H9 (cell line): ENCODE measurements at regions not wholly inside any gene's neighbourhood (a gene's known extent, or its start where the extent isn't known, plus 50 kb on each side); places are given as distances from the start of the nearest gene placed in this dataset.
A peak's percentile ranks its signal among the peaks of the same experiment; 100 is the strongest.

Source experiments
- DNase-seq: peaks from one replicate; pipeline ENCODE4 v3.0.0-alpha.2; 2017
- H2AFZ ChIP-seq: one replicate; pipeline ENCODE4 v1.6.1; 2013; ENCODE audit warnings: mild to moderate bottlenecking, low read length, control low read depth, moderate library complexity
- H2AK5ac ChIP-seq: 2 replicates; pipeline ENCODE4 v1.6.1; 2013; ENCODE audit warnings: low read length, control low read depth, mixed read lengths; ENCODE audit not compliant: insufficient read length
- H2BK120ac ChIP-seq: one replicate; pipeline ENCODE4 v1.6.1; 2013; ENCODE audit warnings: low read depth, mild to moderate bottlenecking, low read length, control low read depth, inconsistent platforms; ENCODE audit not compliant: poor library complexity, severe bottlenecking
- H2BK12ac ChIP-seq: 2 replicates; pipeline ENCODE4 v1.6.1; 2013; ENCODE audit warnings: low read length, control low read depth, mixed read lengths, low read depth; ENCODE audit not compliant: insufficient read length
- H2BK15ac ChIP-seq: 2 replicates; pipeline ENCODE4 v1.6.1; 2013; ENCODE audit warnings: low read depth, low read length, control low read depth
- H2BK20ac ChIP-seq: one replicate; pipeline ENCODE4 v1.6.1; 2013; ENCODE audit warnings: low read depth, mild to moderate bottlenecking, low read length, control low read depth, inconsistent platforms; ENCODE audit not compliant: poor library complexity, severe bottlenecking
- H2BK5ac ChIP-seq: 2 replicates; pipeline ENCODE4 v1.6.1; 2013; ENCODE audit warnings: low read length, control low read depth, mixed read lengths; ENCODE audit not compliant: insufficient read length
- H3K14ac ChIP-seq: 2 replicates; pipeline ENCODE4 v1.6.1; 2013; ENCODE audit warnings: low read length, control low read depth; ENCODE audit not compliant: insufficient read depth
- H3K18ac ChIP-seq: 2 replicates; pipeline ENCODE4 v1.6.1; 2013; ENCODE audit warnings: low read depth, mild to moderate bottlenecking, mixed read lengths, low read length, control low read depth; ENCODE audit not compliant: insufficient read length
- H3K23ac ChIP-seq: 2 replicates; pipeline ENCODE4 v1.6.1; 2013; ENCODE audit warnings: low read length, control low read depth, mixed read lengths, low read depth; ENCODE audit not compliant: insufficient read length
- H3K23me2 ChIP-seq: 2 replicates; pipeline ENCODE4 v1.6.1; 2013; ENCODE audit warnings: low read depth, mild to moderate bottlenecking, mixed read lengths, low read length, control low read depth; ENCODE audit not compliant: insufficient read length, poor library complexity, severe bottlenecking
- H3K27ac ChIP-seq: 2 replicates; pipeline ENCODE4 v1.5.1; 2013; ENCODE audit warnings: low read length, control low read depth, mixed read lengths, low read depth; ENCODE audit not compliant: insufficient read length
- H3K27me3 ChIP-seq: 2 replicates; pipeline ENCODE4 v1.6.1; 2013; ENCODE audit warnings: low read length, control low read depth, inconsistent platforms; ENCODE audit not compliant: insufficient read depth
- H3K4ac ChIP-seq: 2 replicates; pipeline ENCODE4 v1.6.1; 2013; ENCODE audit warnings: low read depth, mild to moderate bottlenecking, control low read depth, inconsistent platforms, low read length, moderate library complexity
- H3K4me1 ChIP-seq: 2 replicates; pipeline ENCODE4 v1.6.1; 2013; ENCODE audit warnings: low read length, control low read depth, inconsistent platforms; ENCODE audit not compliant: insufficient read depth
- H3K4me2 ChIP-seq: 2 replicates; pipeline ENCODE4 v1.6.1; 2013; ENCODE audit warnings: low read length, control low read depth, mixed read lengths; ENCODE audit not compliant: insufficient read length, insufficient read depth
- H3K56ac ChIP-seq: 2 replicates; pipeline ENCODE4 v1.6.1; 2013; ENCODE audit warnings: low read depth, mild to moderate bottlenecking, mixed read lengths, low read length, control low read depth; ENCODE audit not compliant: insufficient read length
- H3K79me1 ChIP-seq: 2 replicates; pipeline ENCODE4 v1.6.1; 2013; ENCODE audit warnings: low read depth, mild to moderate bottlenecking, moderate library complexity, low read length, control low read depth, inconsistent platforms; ENCODE audit not compliant: insufficient read depth, poor library complexity, severe bottlenecking
- H3K79me2 ChIP-seq: 2 replicates; pipeline ENCODE4 v1.6.1; 2013; ENCODE audit warnings: low read length, control low read depth, inconsistent platforms; ENCODE audit not compliant: insufficient read depth
- H3K9ac ChIP-seq: 2 replicates; pipeline ENCODE4 v1.6.1; 2013; ENCODE audit warnings: low read length, control low read depth, mixed read lengths; ENCODE audit not compliant: insufficient read length; ENCODE audit errors: extremely low read depth
- H3K9me3 ChIP-seq: one replicate; pipeline ENCODE4 v1.6.1; 2013; ENCODE audit warnings: low read depth, low read length, inconsistent platforms; ENCODE audit not compliant: control insufficient read depth
- H3T11ph ChIP-seq: one replicate; pipeline ENCODE4 v1.6.1; 2013; ENCODE audit warnings: mild to moderate bottlenecking, low read length, control low read depth, inconsistent platforms
- H4K20me1 ChIP-seq: one replicate; pipeline ENCODE4 v1.6.1; 2013; ENCODE audit not compliant: control insufficient read depth, insufficient read length, insufficient read depth
- H4K5ac ChIP-seq: 2 replicates; pipeline ENCODE4 v1.6.1; 2013; ENCODE audit warnings: low read depth, mild to moderate bottlenecking, mixed read lengths, low read length, control low read depth; ENCODE audit not compliant: insufficient read length
- H4K8ac ChIP-seq: replicated peaks from 2 replicates; pipeline ENCODE4 v1.6.1; 2013; ENCODE audit warnings: low read length, control low read depth, mixed read lengths, low read depth; ENCODE audit not compliant: insufficient read length
- H4K91ac ChIP-seq: 2 replicates; pipeline ENCODE4 v1.6.1; 2013; ENCODE audit warnings: low read depth, mild to moderate bottlenecking, moderate library complexity, mixed read lengths, low read length, control low read depth; ENCODE audit not compliant: insufficient read length
- H3K27ac Mint-ChIP-seq, 3 experiments: 2 replicates in 2 of 3; 3 replicates in 1 of 3; pipeline ENCODE4 v1.8.0; 2020 to 2021; ENCODE audit warnings: mixed read lengths in 3 of 3, mild to moderate bottlenecking in 1 of 3, moderate library complexity in 1 of 3
- H3K27me3 Mint-ChIP-seq: 2 replicates; pipeline ENCODE4 v1.8.0; 2021; ENCODE audit warnings: low read depth, mild to moderate bottlenecking, moderate library complexity, mixed read lengths
- H3K36me3 Mint-ChIP-seq, 3 experiments: 2 replicates in 2 of 3; 3 replicates in 1 of 3; pipeline ENCODE4 v1.8.0; 2020 to 2021; ENCODE audit warnings: low read depth in 3 of 3, mixed read lengths in 3 of 3; ENCODE audit not compliant: insufficient read depth in 1 of 3
- H3K4me1 Mint-ChIP-seq, 2 experiments: 2 replicates each; pipeline ENCODE4 v1.8.0; 2020; ENCODE audit warnings: mixed read lengths in 2 of 2
- H3K4me3 Mint-ChIP-seq, 2 experiments: 2 replicates in 1 of 2; 3 replicates in 1 of 2; pipeline ENCODE4 v1.8.0; 2020 to 2021; ENCODE audit warnings: mild to moderate bottlenecking in 2 of 2, mixed read lengths in 2 of 2, moderate library complexity in 1 of 2
- H3K9me3 Mint-ChIP-seq, 2 experiments: 2 replicates in 1 of 2; 3 replicates in 1 of 2; pipeline ENCODE4 v1.8.0; 2020; ENCODE audit warnings: mild to moderate bottlenecking in 2 of 2, mixed read lengths in 2 of 2, moderate library complexity in 1 of 2
- WGBS: extraction: QIAGEN DNeasy Blood & Tissue Kit; methylation state at CpG from one replicate; pipeline ENCODE4 v1.1.7; 2013; ENCODE audit warnings: missing lambda C conversion rate, low lambda C conversion rate, mixed read lengths; ENCODE audit not compliant: insufficient read length; ENCODE audit errors: extremely low coverage; 5-methylcytosine and 5-hydroxymethylcytosine counted together
- TF ChIP-seq, protein P1 (sequence below): fragments of 200-600 bp; sonication (generic); conservative IDR thresholded peaks from 3 replicates; pipeline ENCODE4 v1.8.0; 2021; ENCODE audit warnings: antibody characterized with exemption, mild to moderate bottlenecking

DNA sequence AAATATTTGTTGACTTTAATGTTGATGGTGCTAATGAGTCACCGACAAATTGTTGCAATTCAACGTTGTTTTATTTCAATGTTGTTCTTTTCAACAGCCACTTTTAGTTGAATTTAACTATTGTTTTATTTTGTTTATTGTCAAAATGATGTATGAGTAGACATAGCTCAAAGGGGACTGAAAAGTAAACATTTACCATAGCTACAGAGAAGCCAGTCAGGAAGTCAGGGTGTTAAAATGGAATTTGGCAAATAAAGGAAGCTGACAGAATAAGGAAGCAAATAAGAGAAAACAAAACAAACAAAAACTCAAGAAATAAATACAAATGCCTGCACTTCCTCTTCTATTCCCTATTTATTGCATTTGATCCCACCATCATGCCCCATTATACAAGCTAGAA is 648.4 kb upstream of the HTR2C start:
- H3K79me2 ChIP-seq = no peaks in the 10 kb centered on the region
- H4K5ac ChIP-seq = no peak overlapping the region
- no peak overlapping the region for H2BK15ac ChIP-seq
- H2BK120ac ChIP-seq = no peak overlapping the region
- no peak overlapping the region for H2AFZ ChIP-seq
- H2BK12ac ChIP-seq = no peak overlapping the region
- no peak overlapping the region for H2BK20ac ChIP-seq
- no peak overlapping the region for H3K23ac ChIP-seq
- no peak overlapping the region for H3K14ac ChIP-seq
- Mint-ChIP-seq H3K4me1 (peaks cover 18 to 27% of the 10 kb centered on the region in 2 experiments), H3K27ac (peak overlapping the region in 1 of 3 experiments; percentile 13; a peak in 3 of 7 replicates), H3K27me3 (no peaks in the 10 kb centered on the region), H3K4me3 (no peak overlapping the region), H3K36me3 (peaks cover 4 to 62% (median 39%) of the 10 kb centered on the region in 3 experiments), H3K9me3 (peaks cover 0 to 3% of the 10 kb centered on the region in 2 experiments; a peak in 2 of 5 replicates)
- no peak overlapping the region for H3K9ac ChIP-seq
- H3K27me3 ChIP-seq = no peaks in the 10 kb centered on the region; the same call in 1 of the 2 replicates
- no peak overlapping the region for H3T11ph ChIP-seq
- no peak overlapping the region for H4K8ac ChIP-seq
- H3K4me1 ChIP-seq = peaks cover 6% of the 10 kb centered on the region; the same call in 1 of the 2 replicates
- no peak overlapping the region for H3K27ac ChIP-seq
- H3K79me1 ChIP-seq = no peaks in the 10 kb centered on the region
- H4K91ac ChIP-seq = no peak overlapping the region
- H3K23me2 ChIP-seq = no peaks in the 10 kb centered on the region
- H2AK5ac ChIP-seq = no peak overlapping the region
- WGBS = no CpG with 5 or more reads among the region's 2 CpGs
- no peaks in the 10 kb centered on the region for H4K20me1 ChIP-seq
- H3K9me3 ChIP-seq = no peaks in the 10 kb centered on the region
- no peak overlapping the region for H3K18ac ChIP-seq
- TF ChIP-seq, protein P1, sequence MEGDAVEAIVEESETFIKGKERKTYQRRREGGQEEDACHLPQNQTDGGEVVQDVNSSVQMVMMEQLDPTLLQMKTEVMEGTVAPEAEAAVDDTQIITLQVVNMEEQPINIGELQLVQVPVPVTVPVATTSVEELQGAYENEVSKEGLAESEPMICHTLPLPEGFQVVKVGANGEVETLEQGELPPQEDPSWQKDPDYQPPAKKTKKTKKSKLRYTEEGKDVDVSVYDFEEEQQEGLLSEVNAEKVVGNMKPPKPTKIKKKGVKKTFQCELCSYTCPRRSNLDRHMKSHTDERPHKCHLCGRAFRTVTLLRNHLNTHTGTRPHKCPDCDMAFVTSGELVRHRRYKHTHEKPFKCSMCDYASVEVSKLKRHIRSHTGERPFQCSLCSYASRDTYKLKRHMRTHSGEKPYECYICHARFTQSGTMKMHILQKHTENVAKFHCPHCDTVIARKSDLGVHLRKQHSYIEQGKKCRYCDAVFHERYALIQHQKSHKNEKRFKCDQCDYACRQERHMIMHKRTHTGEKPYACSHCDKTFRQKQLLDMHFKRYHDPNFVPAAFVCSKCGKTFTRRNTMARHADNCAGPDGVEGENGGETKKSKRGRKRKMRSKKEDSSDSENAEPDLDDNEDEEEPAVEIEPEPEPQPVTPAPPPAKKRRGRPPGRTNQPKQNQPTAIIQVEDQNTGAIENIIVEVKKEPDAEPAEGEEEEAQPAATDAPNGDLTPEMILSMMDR = no peak
- H2BK5ac ChIP-seq = no peak overlapping the region
- H3K4me2 ChIP-seq = no peak overlapping the region
- no peak for DNase-seq
- H3K4ac ChIP-seq = no peak overlapping the region
- no peak overlapping the region for H3K56ac ChIP-seq
